Endothelial cell of umbilical vein (primary cell): ENCODE measurements at regions not wholly inside any gene's neighbourhood (a gene's known extent, or its start where the extent isn't known, plus 50 kb on each side); places are given as distances from the start of the nearest gene placed in this dataset.

ENCODE experiments used
- BruUV-seq: library from RNA; stranded (reverse); fragments of 400-500 nt; replicated peaks from 2 replicates; lab custom pipeline; 2021; lab: Mats Ljungman, UMichigan
- CTCF ChIA-PET: fragments of 300-600, 350-600 bp; sonication (Branson Sonifier 250); formaldehyde crosslinking; loops from one replicate; lab custom pipeline; 2021; ENCODE audit warnings: antibody characterized with exemption, inconsistent platforms; lab: Charles Lee
- POLR2A ChIA-PET: fragments of 300-600, 350-600 bp; sonication (Branson Sonifier 250); formaldehyde crosslinking; loops from one replicate; lab custom pipeline; 2021; ENCODE audit warnings: antibody characterized with exemption, inconsistent platforms; lab: Charles Lee
- DNase-seq: peaks from one replicate; pipeline ENCODE4 v3.0.0-alpha.2; 2011; ENCODE audit warnings: low read depth, low spot score
- FAIRE-seq: peaks from 2 replicates; lab custom pipeline; 2011; peaks lifted over from hg19 to GRCh38; lab: Jason Lieb, UNC
- H2AFZ ChIP-seq: 2 replicates; pipeline ENCODE4 v1.6.0; 2012; ENCODE audit warnings: low read depth, low read length, control low read depth, inconsistent platforms
- H3K27ac ChIP-seq: 2 replicates; pipeline ENCODE4 v1.5.1; 2011; ENCODE audit warnings: low read depth, mild to moderate bottlenecking, control low read depth, low read length, moderate library complexity; ENCODE audit not compliant: insufficient read depth
- H3K27me3 ChIP-seq, 2 experiments: 2 replicates each; pipeline versions ENCODE4 v1.6.0 to v1.6.1; 2011; ENCODE audit warnings: low read length in 2 of 2, mixed read lengths in 1 of 2; ENCODE audit not compliant: control insufficient read depth in 2 of 2, insufficient read depth in 2 of 2
- H3K36me3 ChIP-seq, 2 experiments: 2 replicates in 1 of 2; 3 replicates in 1 of 2; pipeline ENCODE4 v1.5.1; 2011; ENCODE audit warnings: low read length in 2 of 2, mild to moderate bottlenecking in 1 of 2, moderate library complexity in 1 of 2; ENCODE audit not compliant: control insufficient read depth in 2 of 2, insufficient read depth in 2 of 2; ENCODE audit errors: extremely low read depth in 1 of 2
- H3K4me1 ChIP-seq: 3 replicates; pipeline ENCODE4 v1.5.1; 2011; ENCODE audit warnings: mild to moderate bottlenecking, low read length; ENCODE audit not compliant: control insufficient read depth, insufficient read depth; ENCODE audit errors: extremely low read depth
- H3K4me2 ChIP-seq: 2 replicates; pipeline ENCODE4 v1.6.1; 2011; ENCODE audit warnings: low read length, control low read depth, mixed read lengths; ENCODE audit not compliant: insufficient read depth
- H3K4me3 ChIP-seq, 3 experiments: fragments of 200-600 bp in 1 of 3; sonication (generic), shearing (Covaris generic) in 1 of 3; replicated peaks in 1 of 3; 2 replicates each; pipeline ENCODE4 v1.5.1; 2011 to 2016; ENCODE audit warnings: control low read depth in 3 of 3, low read length in 3 of 3, mild to moderate bottlenecking in 2 of 3, inconsistent platforms in 1 of 3, low read depth in 1 of 3, moderate library complexity in 1 of 3; ENCODE audit not compliant: insufficient read depth in 1 of 3
- H3K79me2 ChIP-seq: 2 replicates; pipeline ENCODE4 v1.6.0; 2012; ENCODE audit warnings: low read length, inconsistent platforms; ENCODE audit not compliant: control insufficient read depth, insufficient read depth
- H3K9ac ChIP-seq: replicated peaks from 2 replicates; pipeline ENCODE3; 2011; ENCODE audit warnings: low read length, control low read depth; ENCODE audit not compliant: insufficient read depth; ENCODE audit errors: extremely low read depth
- H3K9me1 ChIP-seq: replicated peaks from 3 replicates; pipeline ENCODE4 v1.6.0; 2011; ENCODE audit warnings: mild to moderate bottlenecking, low read length; ENCODE audit not compliant: control insufficient read depth, insufficient read depth; ENCODE audit errors: extremely low read depth
- H3K9me3 ChIP-seq: replicated peaks from 2 replicates; pipeline ENCODE4 v1.5.1; 2012; ENCODE audit warnings: low read length, inconsistent platforms; ENCODE audit not compliant: control insufficient read depth, insufficient read depth
- H4K20me1 ChIP-seq: replicated peaks from 2 replicates; pipeline ENCODE3; 2011; ENCODE audit warnings: mild to moderate bottlenecking, low read length; ENCODE audit not compliant: control insufficient read depth, insufficient read depth; ENCODE audit errors: extremely low read depth
- CTCF ChIP-seq, 2 donors: IDR thresholded peaks; 1 replicate in 1 of 2; 2 replicates in 1 of 2; pipeline ENCODE4 v1.5.1; 2011; ENCODE audit warnings: low read length in 2 of 2, mild to moderate bottlenecking in 2 of 2, moderate library complexity in 2 of 2, control low read depth in 1 of 2, inconsistent platforms in 1 of 2, low read depth in 1 of 2; ENCODE audit not compliant: insufficient read depth in 1 of 2; ENCODE audit errors: extremely low read depth in 1 of 2
- EZH2 ChIP-seq: IDR thresholded peaks from 2 replicates; pipeline ENCODE4 v1.6.1; 2012; ENCODE audit warnings: borderline replicate concordance, low read depth, mild to moderate bottlenecking, moderate library complexity, low read length, inconsistent platforms; ENCODE audit not compliant: severe bottlenecking
- FOS ChIP-seq: IDR thresholded peaks from 2 replicates; pipeline ENCODE4 v1.6.1; 2011; ENCODE audit warnings: mild to moderate bottlenecking, low read length, moderate library complexity, borderline replicate concordance; ENCODE audit not compliant: insufficient read depth
- GATA2 ChIP-seq: IDR thresholded peaks from 2 replicates; pipeline ENCODE4 v1.7.0; 2011; ENCODE audit warnings: low read depth, mild to moderate bottlenecking, moderate library complexity, mixed read lengths, low read length; ENCODE audit not compliant: insufficient read length, insufficient read depth
- JUN ChIP-seq: IDR thresholded peaks from 2 replicates; pipeline ENCODE4 v1.6.1; 2011; ENCODE audit warnings: borderline replicate concordance, low read depth; ENCODE audit not compliant: insufficient read length, insufficient read depth
- MYC ChIP-seq: IDR thresholded peaks from one replicate; pipeline ENCODE4 v1.6.1; 2011; ENCODE audit warnings: mild to moderate bottlenecking, low read depth, low read length
- POLR2A ChIP-seq: IDR thresholded peaks from 2 replicates; pipeline ENCODE4 v1.6.1; 2012; ENCODE audit warnings: low read depth, mild to moderate bottlenecking, control low read depth, low read length
- POLR2AphosphoS5 ChIP-seq: IDR thresholded peaks from 2 replicates; pipeline ENCODE4 v1.6.1; 2012; ENCODE audit warnings: low read depth, mild to moderate bottlenecking, control low read depth, low read length, moderate library complexity; ENCODE audit not compliant: insufficient read depth
- dilution Hi-C: fragments of 300-500 bp; cut with MboI; formaldehyde crosslinking; loops from one replicate; pipeline ENCODE4 v1.15.0; 2019; ENCODE audit warnings: low sequenced_read_pairs; ENCODE audit not compliant: extremely low pct_ligation_motif_present
- intact Hi-C: fragments of 100-400 bp; cut with micrococcal nuclease; formaldehyde crosslinking; loops from one replicate; pipeline ENCODE4 v1.10.0; 2022
- TF ChIP-seq, protein P1 (sequence below): IDR thresholded peaks from 2 replicates; pipeline ENCODE4 v1.6.1; 2011; ENCODE audit not compliant: insufficient read depth, insufficient read length

GRCh38 chr2:144165599-144166250, 354.2 kb downstream of the ZEB2 start:
- no peaks in the 10 kb centered on the region for H3K9me1 ChIP-seq
- ChIA-PET CTCF (no interaction called here), POLR2A (no interaction called here)
- TF ChIP-seq GATA2 (no peak), POLR2A (no peak), JUN (no peak), EZH2 (no peak), POLR2AphosphoS5 (no peak), MYC (no peak), FOS (no peak), CTCF (IDR thresholded peaks at IDR 0.05; ENCODE audit: extremely low read depth in 1 of 2, insufficient read depth in 1 of 2, low read depth in 1 of 2, low read length in 2 of 2) (no peak)
- TF ChIP-seq, protein P1, sequence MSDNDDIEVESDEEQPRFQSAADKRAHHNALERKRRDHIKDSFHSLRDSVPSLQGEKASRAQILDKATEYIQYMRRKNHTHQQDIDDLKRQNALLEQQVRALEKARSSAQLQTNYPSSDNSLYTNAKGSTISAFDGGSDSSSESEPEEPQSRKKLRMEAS, result no peak
- H3K27me3 ChIP-seq, result no peaks in the 10 kb centered on the region
- DNase-seq (no peak), FAIRE-seq (no peak)
- no TSS peak for BruUV-seq
- intact Hi-C loops, result no loop called here
- no peak overlapping the region for H3K4me2 ChIP-seq
- H3K4me3 ChIP-seq, result no peak overlapping the region
- no peaks in the 10 kb centered on the region for H3K79me2 ChIP-seq
- H3K9ac ChIP-seq, result no peak overlapping the region
- dilution Hi-C loops, result no loop called here
- no peaks in the 10 kb centered on the region for H4K20me1 ChIP-seq
- no peak overlapping the region for H3K27ac ChIP-seq
- no peaks in the 10 kb centered on the region for H3K36me3 ChIP-seq
- H3K4me1 ChIP-seq, result no peaks in the 10 kb centered on the region
- H2AFZ ChIP-seq, result no peak overlapping the region
- H3K9me3 ChIP-seq, result no peaks in the 10 kb centered on the region
